AG09319 (cell line): ENCODE measurements at regions not wholly inside any gene's neighbourhood (a gene's known extent, or its start where the extent isn't known, plus 50 kb on each side); places are given as distances from the start of the nearest gene placed in this dataset.

ENCODE experiments used
- DNase-seq: peaks from one replicate; pipeline ENCODE4 v3.0.0-alpha.2; 2010; ENCODE audit warnings: low read depth; ENCODE audit errors: extremely low read depth
- CTCF ChIP-seq: IDR thresholded peaks from 2 replicates; pipeline ENCODE4 v1.5.1; 2011; ENCODE audit warnings: low read depth, mild to moderate bottlenecking, inconsistent platforms, low read length, moderate library complexity

DNA sequence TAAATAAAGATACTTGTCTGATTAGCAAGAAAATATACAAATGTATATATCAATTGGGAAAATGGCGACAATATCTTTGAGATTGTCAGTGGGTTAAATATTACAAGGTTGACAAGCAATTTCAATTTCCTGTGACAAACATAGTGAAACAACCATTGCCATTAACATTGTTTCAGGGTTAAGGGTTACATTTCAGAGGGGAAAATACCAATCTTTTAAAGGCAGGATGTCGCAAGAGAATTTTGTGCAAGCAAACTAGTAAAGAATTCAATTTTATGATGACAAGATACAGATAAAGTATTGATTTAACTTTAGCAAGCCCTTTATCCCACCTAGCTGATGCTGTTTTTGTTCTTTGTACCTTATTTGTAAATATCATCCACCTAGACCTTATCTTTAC, 305.8 kb upstream of the GRIA3 start:
- DNase-seq, result no peak
- no peak for TF ChIP-seq CTCF

GRCh38 chrX:122880952-122881351, 303.1 kb upstream of the GRIA3 start:
- no peak for DNase-seq

DNA sequence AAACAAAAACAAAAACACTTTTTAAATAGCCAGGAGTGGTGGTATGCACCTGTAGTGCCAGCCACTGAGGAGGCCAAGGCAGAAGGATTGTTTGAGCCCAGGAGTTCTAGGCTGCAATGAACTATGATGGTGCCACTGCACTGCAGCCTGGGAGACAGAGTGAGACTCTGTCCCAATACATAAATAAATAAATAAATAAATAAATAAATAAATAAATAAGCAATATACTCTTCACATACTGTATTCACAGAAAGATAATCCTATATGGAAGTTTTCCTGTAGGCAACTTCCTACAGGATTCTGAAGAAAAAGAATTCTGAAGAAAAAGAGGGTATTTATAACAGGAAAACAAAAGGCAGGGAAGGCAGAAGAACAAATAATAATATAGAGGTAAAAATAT, 293.3 kb upstream of the GRIA3 start:
- DNase-seq, result no peak
- no peak for TF ChIP-seq CTCF

More at GRCh38 chrX:122880952-122881351, 303.1 kb upstream of the GRIA3 start:
- TF ChIP-seq CTCF, result no peak

DNA sequence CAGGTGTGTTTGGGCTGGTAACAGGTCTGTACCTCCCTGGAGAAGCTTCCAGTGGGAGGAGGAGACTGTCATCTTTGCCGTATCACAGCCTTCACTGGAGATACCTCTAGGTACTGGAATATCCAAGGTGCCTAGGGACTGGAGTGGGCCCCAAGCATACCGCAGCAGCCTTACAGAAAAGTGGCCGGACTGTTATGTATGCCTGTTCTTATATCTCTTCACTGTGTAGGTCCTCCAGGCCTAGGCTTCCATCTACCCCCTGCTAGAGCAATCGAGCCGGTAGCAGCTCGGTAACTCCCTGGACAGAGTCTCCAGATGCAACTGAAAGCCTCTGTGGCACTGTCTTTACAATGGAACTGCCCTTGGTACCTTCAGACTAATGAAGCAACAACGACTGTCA, 277.4 kb upstream of the GRIA3 start:
- no peak for TF ChIP-seq CTCF
- no peak for DNase-seq

DNA sequence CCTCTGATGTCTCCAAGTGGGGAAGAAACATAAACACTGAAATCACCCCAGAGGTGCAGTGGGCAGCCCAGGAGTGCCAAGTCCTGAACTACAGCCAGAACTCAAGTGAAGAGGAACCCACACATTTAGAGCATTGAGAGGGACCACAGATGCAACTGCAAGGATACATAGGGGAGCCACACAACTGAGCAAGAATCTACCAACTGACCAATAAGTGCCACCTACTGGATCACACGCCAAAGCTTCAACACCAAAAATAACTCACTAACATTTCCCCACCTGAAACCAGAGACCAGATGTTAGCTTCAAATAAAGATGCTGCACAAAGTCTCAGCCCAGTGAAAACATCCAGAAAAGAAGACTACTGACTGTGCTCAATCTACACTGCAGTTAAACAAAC, 276.7 kb upstream of the GRIA3 start:
- no peak for DNase-seq
- TF ChIP-seq CTCF, result no peak

GRCh38 chrX:122910697-122911096, 273.4 kb upstream of the GRIA3 start:
- TF ChIP-seq CTCF, result no peak
- no peak for DNase-seq

GRCh38 chrX:122913134-122913533, 270.9 kb upstream of the GRIA3 start:
- no peak for DNase-seq
- TF ChIP-seq CTCF, result no peak

DNA sequence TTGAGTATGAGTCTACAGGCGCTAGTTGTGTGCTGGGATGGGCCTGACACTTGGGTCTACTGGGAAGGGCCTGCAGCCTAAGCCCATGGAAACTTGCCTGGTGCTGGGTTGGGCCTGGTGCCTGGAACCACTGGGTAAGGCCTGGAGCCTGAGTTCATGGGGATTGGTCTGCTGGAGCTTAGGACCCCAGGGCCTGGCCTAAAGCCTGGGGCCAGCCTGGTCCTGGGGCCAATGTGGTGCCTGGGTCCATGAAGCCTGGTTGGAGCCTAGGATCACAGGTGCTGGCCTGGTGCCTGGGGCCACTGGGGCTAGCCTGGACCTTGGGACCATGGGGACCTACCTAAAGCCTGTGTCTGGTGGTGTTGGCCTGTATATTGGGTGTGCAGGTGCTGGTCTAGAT, 270.3 kb upstream of the GRIA3 start:
- no peak for TF ChIP-seq CTCF
- no peak for DNase-seq
